K562 (cell line): ENCODE measurements at regions not wholly inside any gene's neighbourhood (a gene's known extent, or its start where the extent isn't known, plus 50 kb on each side); places are given as distances from the start of the nearest gene placed in this dataset.

Source experiments
- ATAC-seq: fragments of 200-7000 bp; cut with Tn5 transposase; 3 replicates; pipeline ENCODE4 v1.9.1; 2020; ENCODE audit warnings: moderate library complexity
- BruUV-seq: library from RNA; stranded (reverse); fragments of 400-500 nt; replicated peaks from 2 replicates; lab custom pipeline; 2021; lab: Mats Ljungman, UMichigan
- CTCF ChIA-PET: fragments of 300-600 bp; formaldehyde crosslinking; extraction: SDS; loops from one replicate; lab custom pipeline; 2021; ENCODE audit warnings: low intra/inter-chr PET ratio; lab: Yijun Ruan, JAX
- POLR2A ChIA-PET: fragments of 300-600, 350-650 bp; sonication (Branson Sonifier 250); formaldehyde crosslinking; extraction: SDS; loops from one replicate; lab custom pipeline; 2021; ENCODE audit warnings: antibody characterized with exemption, inconsistent platforms; lab: Yijun Ruan, JAX
- DNase-seq, 4 experiments: peaks; one replicate each; pipeline versions ENCODE4 v3.0.0 to v3.0.0-alpha.2; 2011 to 2018; ENCODE audit warnings: low spot score in 3 of 4, mixed read lengths in 3 of 4; ENCODE audit errors: extremely low read depth in 1 of 4
- FAIRE-seq: peaks from 2 replicates; lab custom pipeline; 2011; peaks lifted over from hg19 to GRCh38; lab: Jason Lieb, UNC
- H2AFZ ChIP-seq: 2 replicates; pipeline ENCODE4 v1.6.0; 2011; ENCODE audit warnings: low read depth, low read length, control low read depth, inconsistent platforms
- H3K27ac ChIP-seq: fragments of 200-600 bp; 3 replicates; pipeline ENCODE4 v1.8.0; 2011; ENCODE audit warnings: low read depth, mild to moderate bottlenecking, control low read depth, inconsistent platforms, low read length, moderate library complexity, mixed read lengths; ENCODE audit errors: extremely low read depth
- H3K27me3 ChIP-seq, 2 experiments: fragments of 300-600 bp in 1 of 2; 2 replicates in 1 of 2; 3 replicates in 1 of 2; pipeline versions ENCODE4 v1.6.0 to v1.8.0; 2011; ENCODE audit warnings: inconsistent platforms in 2 of 2, low read length in 2 of 2, mild to moderate bottlenecking in 1 of 2, mixed read lengths in 1 of 2, moderate library complexity in 1 of 2; ENCODE audit not compliant: control insufficient read depth in 2 of 2, insufficient read depth in 2 of 2
- H3K36me3 ChIP-seq: fragments of 300-600 bp; 3 replicates; pipeline ENCODE4 v1.8.0; 2011; ENCODE audit warnings: mild to moderate bottlenecking, low read length, inconsistent platforms; ENCODE audit not compliant: control insufficient read depth, insufficient read depth
- H3K4me1 ChIP-seq, 2 experiments: fragments of 200-600 bp in 1 of 2; replicated peaks in 1 of 2; 2 replicates in 1 of 2; 3 replicates in 1 of 2; pipeline versions ENCODE4 v1.5.1 to v1.8.0; 2011; ENCODE audit warnings: inconsistent platforms in 2 of 2, low read length in 2 of 2, mild to moderate bottlenecking in 1 of 2, mixed read lengths in 1 of 2, moderate library complexity in 1 of 2; ENCODE audit not compliant: control insufficient read depth in 2 of 2, insufficient read depth in 2 of 2
- H3K4me2 ChIP-seq: 2 replicates; pipeline ENCODE4 v1.6.1; 2011; ENCODE audit warnings: low read length, control low read depth, inconsistent platforms, mixed read lengths; ENCODE audit not compliant: insufficient read depth
- H3K4me3 ChIP-seq: fragments of 200-600 bp; sonication (generic), shearing (Covaris generic); 2 replicates; pipeline ENCODE4 v1.5.1; 2016; ENCODE audit warnings: control low read depth, inconsistent platforms
- H3K79me2 ChIP-seq: fragments of 200-600 bp; 3 replicates; pipeline ENCODE4 v1.8.0; 2011; ENCODE audit warnings: low read length, inconsistent platforms; ENCODE audit not compliant: control insufficient read depth, insufficient read depth
- H3K9ac ChIP-seq, 2 experiments: 2 replicates each; pipeline versions ENCODE4 v1.6.0 to v1.6.1; 2011; ENCODE audit warnings: low read depth in 2 of 2, low read length in 2 of 2, control low read depth in 1 of 2, inconsistent platforms in 1 of 2, mild to moderate bottlenecking in 1 of 2, mixed read lengths in 1 of 2; ENCODE audit not compliant: insufficient read depth in 1 of 2
- H3K9me1 ChIP-seq: one replicate; pipeline ENCODE4 v1.6.0; 2011; ENCODE audit warnings: inconsistent platforms, mild to moderate bottlenecking, low read length, moderate library complexity; ENCODE audit not compliant: control insufficient read depth, insufficient read depth
- H3K9me3 ChIP-seq: replicated peaks from 2 replicates; pipeline ENCODE4 v1.5.1; 2011; ENCODE audit warnings: low read depth, low read length, inconsistent platforms; ENCODE audit not compliant: control insufficient read depth, insufficient read depth
- H4K20me1 ChIP-seq: replicated peaks from 2 replicates; pipeline ENCODE4 v1.6.1; 2011; ENCODE audit warnings: low read length, inconsistent platforms, mixed read lengths; ENCODE audit not compliant: control insufficient read depth, insufficient read depth
- BACH1 ChIP-seq: fragments of 200-800 bp; sonication (Bioruptor generic); IDR thresholded peaks from 2 replicates; pipeline ENCODE4 v1.6.1; 2016; ENCODE audit warnings: missing genetic modification characterization, missing compliant biosample characterization
- BCOR ChIP-seq: fragments of 450-650 bp; IDR thresholded peaks from 2 replicates; pipeline ENCODE4 v1.6.1; 2016
- BRF2 ChIP-seq: IDR thresholded peaks from 3 replicates; pipeline ENCODE4 v1.6.1; 2011; ENCODE audit warnings: borderline replicate concordance, mild to moderate bottlenecking; ENCODE audit not compliant: insufficient read length, insufficient read depth
- ELF1 ChIP-seq: fragments of 200-800 bp; sonication (Bioruptor generic); IDR thresholded peaks from 2 replicates; pipeline ENCODE4 v1.6.1; 2016; ENCODE audit warnings: missing genetic modification characterization, missing compliant biosample characterization
- FOXK2 ChIP-seq, 2 experiments: fragments of 450-650 bp; IDR thresholded peaks in 1 of 2; conservative IDR thresholded peaks in 1 of 2; 2 replicates each; pipeline ENCODE4 v1.6.1; 2016; ENCODE audit warnings: low read depth in 2 of 2, mild to moderate bottlenecking in 1 of 2
- PHB2 ChIP-seq: fragments of 450-650 bp; IDR thresholded peaks from 2 replicates; pipeline ENCODE4 v1.6.1; 2017; ENCODE audit warnings: low read depth
- SAP30 ChIP-seq: fragments of 200-600 bp; sonication (generic); IDR thresholded peaks from 2 replicates; pipeline ENCODE4 v1.6.1; 2012; ENCODE audit warnings: borderline replicate concordance, low read depth, mild to moderate bottlenecking, moderate library complexity, low read length, control low read depth, inconsistent platforms; ENCODE audit not compliant: insufficient read depth, poor library complexity, severe bottlenecking
- SUPT5H ChIP-seq: fragments of 450-650 bp; IDR thresholded peaks from 2 replicates; pipeline ENCODE4 v1.6.1; 2016
- ZNF143 ChIP-seq: sonication (generic); formaldehyde crosslinking; IDR thresholded peaks from 2 replicates; pipeline ENCODE4 v1.9.0; 2022; ENCODE audit warnings: mild to moderate bottlenecking, missing genetic modification reagents
- ZNF354B ChIP-seq: fragments of 250-450 bp; sonication (Bioruptor Pico); IDR thresholded peaks from 2 replicates; pipeline ENCODE4 v1.4.0; 2020
- WGBS: fragments of 100-300 bp; shearing (Covaris generic); methylation state at CpG from one replicate; pipeline ENCODE4 v1.1.6; 2016; ENCODE audit warnings: low coverage, mixed read lengths; ENCODE audit not compliant: insufficient coverage; ENCODE audit errors: missing lambda C conversion rate; 5-methylcytosine and 5-hydroxymethylcytosine counted together
- in situ Hi-C: fragments of 300-500 bp; cut with MboI; formaldehyde crosslinking; loops from 4 replicates; pipeline ENCODE4 v1.15.0; 2018; ENCODE audit warnings: inconsistent platforms, mixed read lengths
- intact Hi-C: fragments of 100-400 bp; cut with micrococcal nuclease; formaldehyde crosslinking; loops from 2 replicates; pipeline ENCODE4 v1.14.2; 2022
- TF ChIP-seq, protein P1 (sequence below): fragments of 450-650 bp; formaldehyde crosslinking; IDR thresholded peaks from 2 replicates; pipeline ENCODE4 v1.4.0; 2022; ENCODE audit warnings: missing genetic modification characterization

- DNase-seq (no peak), FAIRE-seq (no peak), ATAC-seq (no peak)
- no peak overlapping the region for H3K9ac ChIP-seq
- no peaks in the 10 kb centered on the region for H3K9me3 ChIP-seq
- H2AFZ ChIP-seq, result no peak overlapping the region
- H3K79me2 ChIP-seq, result no peaks in the 10 kb centered on the region
- TF ChIP-seq SUPT5H (no peak), SAP30 (no peak), BACH1 (tag) (no peak), ZNF354B (CRISPR knock-in tag) (no peak), FOXK2 (conservative IDR thresholded peaks at IDR 0.05 in 1 of 2, IDR thresholded peaks at IDR 0.05 in 1 of 2; ENCODE audit: low read depth in 2 of 2) (no peak), BRF2 (no peak), ELF1 (no peak), ZNF143 (CRISPR knock-in tag) (no peak), PHB2 (no peak), BCOR (no peak)
- TF ChIP-seq, protein P1, sequence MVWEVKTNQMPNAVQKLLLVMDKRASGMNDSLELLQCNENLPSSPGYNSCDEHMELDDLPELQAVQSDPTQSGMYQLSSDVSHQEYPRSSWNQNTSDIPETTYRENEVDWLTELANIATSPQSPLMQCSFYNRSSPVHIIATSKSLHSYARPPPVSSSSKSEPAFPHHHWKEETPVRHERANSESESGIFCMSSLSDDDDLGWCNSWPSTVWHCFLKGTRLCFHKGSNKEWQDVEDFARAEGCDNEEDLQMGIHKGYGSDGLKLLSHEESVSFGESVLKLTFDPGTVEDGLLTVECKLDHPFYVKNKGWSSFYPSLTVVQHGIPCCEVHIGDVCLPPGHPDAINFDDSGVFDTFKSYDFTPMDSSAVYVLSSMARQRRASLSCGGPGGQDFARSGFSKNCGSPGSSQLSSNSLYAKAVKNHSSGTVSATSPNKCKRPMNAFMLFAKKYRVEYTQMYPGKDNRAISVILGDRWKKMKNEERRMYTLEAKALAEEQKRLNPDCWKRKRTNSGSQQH (CRISPR knock-in tag), result no peak
- WGBS, result 4% methylated on average over 5 of the region's 5 CpGs
- intact Hi-C loops (no loop called here), in situ Hi-C loops (no loop called here)
- no peak overlapping the region for H3K4me2 ChIP-seq
- BruUV-seq, result no TSS peak
- no peaks in the 10 kb centered on the region for H3K36me3 ChIP-seq
- ChIA-PET CTCF (no interaction called here), POLR2A (no interaction called here)
- no peak overlapping the region for H3K27ac ChIP-seq
- no peak overlapping the region for H3K4me3 ChIP-seq
- H3K4me1 ChIP-seq, result no peaks in the 10 kb centered on the region
- H3K9me1 ChIP-seq, result no peaks in the 10 kb centered on the region
- no peaks in the 10 kb centered on the region for H4K20me1 ChIP-seq
- no peaks in the 10 kb centered on the region; a peak in 1 of 5 replicates for H3K27me3 ChIP-seq
These were observed 211.7 kb upstream of the ADAMTS16 start for GRCh38 chr5:4928409-4928808.
